ENCODE measurements at regions not wholly inside any gene's neighbourhood (a gene's known extent, or its start where the extent isn't known, plus 50 kb on each side); places are given as distances from the start of the nearest gene placed in this dataset.
"Not testable (repeated sequence)": the region's sequence is repeated elsewhere in the genome, so short reads cannot be mapped to it uniquely, and the experiment has no call there.

DNA sequence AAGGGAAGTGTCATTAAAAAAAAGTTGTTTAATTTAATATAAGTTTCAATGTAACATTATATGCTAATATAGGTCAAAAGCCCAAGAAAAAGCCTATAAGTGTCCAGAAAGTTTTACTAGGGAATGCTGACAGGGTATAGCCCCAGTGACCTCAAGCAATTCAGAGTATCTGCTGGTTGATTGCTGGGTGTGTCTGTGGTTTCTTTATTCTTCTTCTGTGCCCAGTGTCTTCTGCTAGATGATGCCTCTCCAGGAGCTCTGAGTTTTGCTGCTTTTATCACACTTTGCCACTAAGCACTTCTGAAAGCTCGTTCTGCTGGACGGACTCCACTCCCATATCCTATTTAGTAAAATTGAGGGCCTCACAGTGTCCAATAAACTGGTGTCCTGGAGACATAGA is 212.2 kb upstream of the NRG3 start:
- H3K27ac ChIP-seq (ENCODE audit: low read length): no peak overlapping the region
- TF ChIP-seq CTCF (IDR thresholded peaks at IDR 0.05) (no peak), POLR2AphosphoS5 (IDR thresholded peaks at IDR 0.05; ENCODE audit: low read depth, low read length) (no peak), SIN3A (IDR thresholded peaks at IDR 0.05; ENCODE audit: borderline replicate concordance, insufficient read depth, low read depth, low read length) (no peak), TCF7L2 (IDR thresholded peaks at IDR 0.05; ENCODE audit: low read depth, low read length) (no peak)
- TF ChIP-seq, protein P1, sequence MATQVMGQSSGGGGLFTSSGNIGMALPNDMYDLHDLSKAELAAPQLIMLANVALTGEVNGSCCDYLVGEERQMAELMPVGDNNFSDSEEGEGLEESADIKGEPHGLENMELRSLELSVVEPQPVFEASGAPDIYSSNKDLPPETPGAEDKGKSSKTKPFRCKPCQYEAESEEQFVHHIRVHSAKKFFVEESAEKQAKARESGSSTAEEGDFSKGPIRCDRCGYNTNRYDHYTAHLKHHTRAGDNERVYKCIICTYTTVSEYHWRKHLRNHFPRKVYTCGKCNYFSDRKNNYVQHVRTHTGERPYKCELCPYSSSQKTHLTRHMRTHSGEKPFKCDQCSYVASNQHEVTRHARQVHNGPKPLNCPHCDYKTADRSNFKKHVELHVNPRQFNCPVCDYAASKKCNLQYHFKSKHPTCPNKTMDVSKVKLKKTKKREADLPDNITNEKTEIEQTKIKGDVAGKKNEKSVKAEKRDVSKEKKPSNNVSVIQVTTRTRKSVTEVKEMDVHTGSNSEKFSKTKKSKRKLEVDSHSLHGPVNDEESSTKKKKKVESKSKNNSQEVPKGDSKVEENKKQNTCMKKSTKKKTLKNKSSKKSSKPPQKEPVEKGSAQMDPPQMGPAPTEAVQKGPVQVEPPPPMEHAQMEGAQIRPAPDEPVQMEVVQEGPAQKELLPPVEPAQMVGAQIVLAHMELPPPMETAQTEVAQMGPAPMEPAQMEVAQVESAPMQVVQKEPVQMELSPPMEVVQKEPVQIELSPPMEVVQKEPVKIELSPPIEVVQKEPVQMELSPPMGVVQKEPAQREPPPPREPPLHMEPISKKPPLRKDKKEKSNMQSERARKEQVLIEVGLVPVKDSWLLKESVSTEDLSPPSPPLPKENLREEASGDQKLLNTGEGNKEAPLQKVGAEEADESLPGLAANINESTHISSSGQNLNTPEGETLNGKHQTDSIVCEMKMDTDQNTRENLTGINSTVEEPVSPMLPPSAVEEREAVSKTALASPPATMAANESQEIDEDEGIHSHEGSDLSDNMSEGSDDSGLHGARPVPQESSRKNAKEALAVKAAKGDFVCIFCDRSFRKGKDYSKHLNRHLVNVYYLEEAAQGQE (IDR thresholded peaks at IDR 0.05; ENCODE audit: insufficient read depth in 1 of 2, low read depth in 2 of 2, low read length in 1 of 2): no peak
- H3K4me1 ChIP-seq (ENCODE audit: control insufficient read depth, insufficient read depth, low read length): no peaks in the 10 kb centered on the region
- intact Hi-C loops (cut with micrococcal nuclease; ENCODE audit: unreplicated experiment): no loop called here
- POLR2A ChIA-PET: no interaction called here
- no peaks in the 10 kb centered on the region for H3K27me3 ChIP-seq (ENCODE audit: control insufficient read depth, insufficient read depth, low read length)
- DNase-seq (ENCODE audit: low read depth, low spot score): no peak
- BruUV-seq (replicated peaks): no TSS peak
- H3K9me3 ChIP-seq (ENCODE audit: control insufficient read depth, insufficient read depth, low read depth, low read length): no peaks in the 10 kb centered on the region
- no peak overlapping the region for H3K4me3 ChIP-seq (ENCODE audit: low read depth in 2 of 2, low read length in 2 of 2)
- CTCF ChIA-PET: interaction anchor here (0.6 kb wide), 1 partner anchor 562 kb away, joined by 10 read pairs; no protein-coding TSS in a partner anchor
- no peak for ATAC-seq
- H3K36me3 ChIP-seq (ENCODE audit: control insufficient read depth, insufficient read depth, low read length): no peaks in the 10 kb centered on the region
- in situ Hi-C loops (cut with HindIII; ENCODE audit: low pct_unique_long_range_greater_than_20kb, low sequenced_read_pairs): no loop called here

- H3K4me3 ChIP-seq (ENCODE audit: low read depth in 2 of 2, low read length in 2 of 2); H3K4me1 ChIP-seq (ENCODE audit: control insufficient read depth, insufficient read depth, low read length); POLR2A ChIA-PET; H3K9me3 ChIP-seq (ENCODE audit: control insufficient read depth, insufficient read depth, low read depth, low read length); H3K27ac ChIP-seq (ENCODE audit: low read length); in situ Hi-C loops (cut with HindIII; ENCODE audit: low pct_unique_long_range_greater_than_20kb, low sequenced_read_pairs); intact Hi-C loops (cut with micrococcal nuclease; ENCODE audit: unreplicated experiment); ATAC-seq; DNase-seq (ENCODE audit: low read depth, low spot score); H3K36me3 ChIP-seq (ENCODE audit: control insufficient read depth, insufficient read depth, low read length); CTCF ChIA-PET; BruUV-seq (replicated peaks); H3K27me3 ChIP-seq (ENCODE audit: control insufficient read depth, insufficient read depth, low read length): not testable (repeated sequence)
These were observed 210.2 kb upstream of the NRG3 start for GRCh38 chr10:81664800-81665199.

- H3K9me3 ChIP-seq (ENCODE audit: control insufficient read depth, insufficient read depth, low read depth, low read length): no peaks in the 10 kb centered on the region
- BruUV-seq (replicated peaks): no TSS peak
- ATAC-seq (no peak), DNase-seq (ENCODE audit: low read depth, low spot score) (no peak)
- ChIA-PET CTCF (no interaction called here), POLR2A (no interaction called here)
- no peak overlapping the region for H3K27ac ChIP-seq (ENCODE audit: low read length)
- no peaks in the 10 kb centered on the region for H3K4me1 ChIP-seq (ENCODE audit: control insufficient read depth, insufficient read depth, low read length)
- TF ChIP-seq CTCF (IDR thresholded peaks at IDR 0.05) (no peak), POLR2AphosphoS5 (IDR thresholded peaks at IDR 0.05; ENCODE audit: low read depth, low read length) (no peak), SIN3A (IDR thresholded peaks at IDR 0.05; ENCODE audit: borderline replicate concordance, insufficient read depth, low read depth, low read length) (no peak), TCF7L2 (IDR thresholded peaks at IDR 0.05; ENCODE audit: low read depth, low read length) (no peak)
- TF ChIP-seq, protein P1 (IDR thresholded peaks at IDR 0.05; ENCODE audit: insufficient read depth in 1 of 2, low read depth in 2 of 2, low read length in 1 of 2): no peak
- H3K27me3 ChIP-seq (ENCODE audit: control insufficient read depth, insufficient read depth, low read length): no peaks in the 10 kb centered on the region
- H3K36me3 ChIP-seq (ENCODE audit: control insufficient read depth, insufficient read depth, low read length): no peaks in the 10 kb centered on the region
- no peak overlapping the region for H3K4me3 ChIP-seq (ENCODE audit: low read depth in 2 of 2, low read length in 2 of 2)
- intact Hi-C loops (cut with micrococcal nuclease; ENCODE audit: unreplicated experiment) (no loop called here), in situ Hi-C loops (cut with HindIII; ENCODE audit: low pct_unique_long_range_greater_than_20kb, low sequenced_read_pairs) (no loop called here)
These were observed 200.1 kb upstream of the NRG3 start for GRCh38 chr10:81674941-81675340.

Data from Panc1 (cell line).